ENCODE measurements at regions not wholly inside any gene's neighbourhood (a gene's known extent, or its start where the extent isn't known, plus 50 kb on each side); places are given as distances from the start of the nearest gene placed in this dataset.

GRCh38 chr20:16951876-16952275, 203.7 kb downstream of the OTOR start:
- TF ChIP-seq CTCF (IDR thresholded peaks at IDR 0.05): no peak
- TF ChIP-seq EP300 (IDR thresholded peaks at IDR 0.05): no peak
- no peak for TF ChIP-seq POLR2AphosphoS5 (IDR thresholded peaks at IDR 0.05)
